Left lobe of liver (tissue), 2 donors: ENCODE measurements at regions not wholly inside any gene's neighbourhood (a gene's known extent, or its start where the extent isn't known, plus 50 kb on each side); places are given as distances from the start of the nearest gene placed in this dataset.
"Not testable (repeated sequence)": the region's sequence is repeated elsewhere in the genome, so short reads cannot be mapped to it uniquely, and the experiment has no call there.

ENCODE experiments used
- ATAC-seq: fragments of 200-7000 bp; cut with Tn5 transposase; one replicate; pipeline ENCODE4 v1.9.1; 2020; ENCODE audit warnings: mild to moderate bottlenecking, moderate library complexity
- DNase-seq: peaks from one replicate; pipeline ENCODE4 v3.0.0-alpha.2; 2020; ENCODE audit warnings: low spot score
- donor health status: DM: no; HTN: no; CAD: no; lungs with moderate emphysema.
- donor health status: DM: no; HTN: yes; CAD: no.

DNA sequence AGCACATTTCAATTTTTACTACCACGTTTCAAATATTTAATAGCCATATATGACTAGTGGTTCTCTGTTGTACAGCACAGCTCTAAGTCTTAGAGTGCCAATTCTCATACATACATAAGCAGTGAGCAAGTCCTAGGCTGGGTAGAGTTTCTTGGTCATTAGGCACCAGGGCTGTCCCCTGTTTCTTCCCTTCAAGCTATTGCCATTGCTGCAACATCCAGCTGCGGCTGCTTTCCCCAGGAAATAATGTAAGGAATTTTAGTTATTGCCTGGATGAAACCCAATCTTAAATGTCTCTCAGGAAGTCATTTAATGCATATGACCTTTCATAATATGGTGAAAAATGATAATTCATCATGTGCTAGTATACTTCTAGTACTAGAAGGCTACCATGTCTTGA is 74.1 kb upstream of the PPP3CA start:
- no peak for DNase-seq
- no peak for ATAC-seq

GRCh38 chr4:101420661-101421060 is 73.3 kb upstream of the PPP3CA start:
- ATAC-seq: no peak

GRCh38 chr4:101419336-101420135 is 72.2 kb upstream of the PPP3CA start:
- DNase-seq: no peak
- no peak for ATAC-seq

More at GRCh38 chr4:101420661-101421060, 73.3 kb upstream of the PPP3CA start:
- no peak for DNase-seq

GRCh38 chr4:101418466-101418865 is 71.1 kb upstream of the PPP3CA start:
- ATAC-seq: no peak
- no peak for DNase-seq

GRCh38 chr4:101418055-101418454 is 70.7 kb upstream of the PPP3CA start:
- ATAC-seq (no peak), DNase-seq (no peak)

GRCh38 chr4:101417046-101417445 is 69.7 kb upstream of the PPP3CA start:
- no peak for ATAC-seq

DNA sequence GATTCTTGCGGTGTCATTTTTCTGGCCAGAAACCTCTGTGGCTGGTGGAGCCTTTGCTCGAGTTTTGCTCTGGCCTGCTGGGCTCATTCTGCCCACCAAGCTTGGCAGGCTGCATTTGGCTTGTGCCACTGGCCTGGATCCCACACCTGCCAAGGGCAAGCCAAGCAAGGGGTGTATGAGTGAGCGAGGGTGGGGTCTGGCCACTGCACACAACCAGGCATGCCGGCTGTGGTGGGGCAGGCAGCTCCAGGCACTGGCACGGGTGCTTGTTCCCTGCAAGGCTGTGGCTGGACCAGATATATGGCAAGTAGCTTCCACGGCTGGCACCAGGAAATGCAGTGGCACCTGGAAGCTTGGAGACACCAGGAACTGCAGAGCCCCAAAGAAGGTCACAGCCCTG is 68.6 kb upstream of the PPP3CA start:
- ATAC-seq (no peak), DNase-seq (no peak)

More at GRCh38 chr4:101417046-101417445, 69.7 kb upstream of the PPP3CA start:
- no peak for DNase-seq

DNA sequence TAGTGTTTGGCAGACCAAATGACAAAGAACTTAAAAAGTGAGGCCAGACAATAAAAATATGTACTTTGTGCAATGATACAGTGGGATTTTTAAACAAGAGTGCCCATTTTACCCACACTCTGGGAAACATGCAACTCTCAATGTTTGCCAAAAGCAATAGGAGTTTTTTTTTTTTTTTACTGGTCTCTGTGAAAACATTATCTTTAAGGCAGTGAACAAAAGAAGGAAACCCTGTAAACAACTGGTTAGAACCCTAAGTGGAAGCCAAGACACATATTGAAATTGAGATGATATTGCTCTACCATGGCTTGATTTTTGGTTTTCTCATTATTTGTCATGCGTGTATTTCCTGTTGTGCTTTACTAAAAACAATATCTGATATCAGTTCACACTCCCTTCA is 67.2 kb upstream of the PPP3CA start:
- no peak for ATAC-seq
- DNase-seq: no peak

DNA sequence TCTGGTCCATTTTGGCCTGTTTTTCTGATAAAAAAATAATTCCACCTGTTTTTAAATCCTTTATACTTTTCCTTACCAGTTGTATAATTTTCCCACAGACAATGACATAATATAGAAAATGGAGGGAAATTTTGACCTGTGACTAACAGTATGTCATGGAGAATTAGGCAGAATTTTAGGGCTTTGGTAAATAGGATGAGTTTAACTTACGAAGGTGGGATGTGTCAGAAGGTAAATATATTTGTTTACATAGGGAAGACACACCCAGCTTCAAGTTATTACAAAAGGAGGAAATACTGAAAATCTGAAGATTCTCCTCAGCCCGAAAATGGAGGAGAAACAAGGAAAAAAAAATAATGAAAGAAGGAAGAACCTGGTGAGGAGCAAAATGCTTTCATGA is 64.6 kb upstream of the PPP3CA start:
- ATAC-seq: no peak
- no peak for DNase-seq

GRCh38 chr4:101411281-101411910 is 64.1 kb upstream of the PPP3CA start:
- not testable (repeated sequence) for DNase-seq, ATAC-seq

DNA sequence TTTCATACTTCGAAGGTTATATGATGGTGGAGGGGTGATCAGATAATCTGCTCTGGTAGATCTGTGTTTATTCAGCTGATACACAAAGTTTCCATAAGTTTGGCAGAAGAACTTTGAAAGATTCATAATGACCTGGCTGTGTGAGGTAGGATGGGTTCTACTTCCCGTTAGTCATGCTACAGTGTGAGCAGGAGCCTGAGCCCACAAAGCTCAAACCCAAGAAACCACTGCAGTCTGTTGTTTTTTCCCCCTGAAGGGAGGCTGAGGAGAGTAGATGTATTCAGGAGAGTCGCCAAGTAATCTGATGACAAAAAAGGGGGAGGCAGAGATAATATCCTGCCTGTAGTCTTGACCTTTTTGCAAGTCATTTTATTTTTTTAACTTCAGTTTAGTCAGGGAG is 52.8 kb upstream of the PPP3CA start:
- ATAC-seq (no peak), DNase-seq (no peak)

DNA sequence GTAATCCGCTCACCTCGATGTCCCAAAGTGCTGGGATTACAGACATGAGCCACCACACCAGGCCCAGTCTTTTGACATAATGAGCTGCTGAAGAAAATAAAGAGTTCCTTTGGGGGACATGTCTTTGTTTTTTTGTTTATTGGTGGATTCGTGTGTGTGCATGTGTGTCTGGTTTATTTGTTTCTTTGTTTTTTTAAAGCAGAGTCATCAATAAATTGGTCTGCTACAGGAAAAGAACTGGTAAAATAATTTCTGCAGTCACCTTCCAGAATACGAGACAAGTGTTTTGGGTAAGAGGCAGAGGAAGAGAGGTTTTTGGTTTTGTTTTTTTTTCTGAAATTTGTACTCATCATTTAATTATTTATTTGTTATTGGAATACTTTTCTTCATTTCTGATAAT is 51.5 kb upstream of the PPP3CA start:
- DNase-seq: no peak
- no peak for ATAC-seq
